Body of pancreas (tissue), 4 donors: ENCODE measurements at regions not wholly inside any gene's neighbourhood (a gene's known extent, or its start where the extent isn't known, plus 50 kb on each side); places are given as distances from the start of the nearest gene placed in this dataset.

Experiments used
- CTCF ChIP-seq, 7 experiments: fragments of 450-650 bp in 4 of 7; fragments of 200-600 bp in 3 of 7; sonication (generic) in 3 of 7; IDR thresholded peaks; one replicate each; pipeline ENCODE4 v1.5.1; 2016 to 2019; ENCODE audit warnings: antibody characterized with exemption in 7 of 7
- POLR2A ChIP-seq, 3 donors: fragments of 450-650 bp; IDR thresholded peaks; one replicate each; pipeline ENCODE4 v1.6.1; 2016; ENCODE audit warnings: antibody characterized with exemption in 3 of 3, mild to moderate bottlenecking in 2 of 3

- TF ChIP-seq CTCF (IDR thresholded peaks at IDR 0.05) (no peak), POLR2A (IDR thresholded peaks at IDR 0.05) (no peak)
Observed at GRCh38 chr1:101144671-101145448, 92.0 kb upstream of the S1PR1 start.
